ENCODE measurements at regions not wholly inside any gene's neighbourhood (a gene's known extent, or its start where the extent isn't known, plus 50 kb on each side); places are given as distances from the start of the nearest gene placed in this dataset.
"Not testable (repeated sequence)": the region's sequence is repeated elsewhere in the genome, so short reads cannot be mapped to it uniquely, and the experiment has no call there.

DNA sequence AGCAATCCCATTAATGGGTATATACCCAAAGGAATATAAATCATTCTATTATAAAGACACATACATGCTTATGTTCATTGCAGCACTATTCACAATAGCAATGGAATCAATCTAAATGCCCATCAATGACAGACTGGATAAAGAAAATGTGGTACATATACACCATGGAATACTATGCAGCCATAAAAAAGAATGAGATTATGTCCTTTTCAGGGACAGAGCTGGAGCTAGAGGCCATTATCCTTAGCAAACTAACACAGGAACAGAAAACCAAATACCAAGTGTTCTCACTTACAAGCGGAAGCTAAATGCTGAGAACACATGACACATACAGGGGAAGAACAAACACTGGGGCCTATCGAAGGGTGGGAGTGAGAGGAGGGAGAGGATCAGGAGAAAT, 276.3 kb downstream of the RRAGC start:
- not testable (repeated sequence) for H3K9ac ChIP-seq (ENCODE audit: low read length); DNase-seq; H3K14ac ChIP-seq (ENCODE audit: low read length in 2 of 2); H2BK12ac ChIP-seq (ENCODE audit: low read length in 2 of 2); H2BK5ac ChIP-seq (ENCODE audit: low read depth, low read length, poor library complexity, severe bottlenecking); H3K18ac ChIP-seq (ENCODE audit: low read depth in 1 of 2, low read length in 2 of 2); H3K4me1 ChIP-seq (ENCODE audit: control insufficient read depth, insufficient read depth, low read depth, low read length); H2AK5ac ChIP-seq (ENCODE audit: low read length, severe bottlenecking); H3K4me2 ChIP-seq (ENCODE audit: low read length, poor library complexity, severe bottlenecking); H3K27ac ChIP-seq (ENCODE audit: low read length, poor library complexity, severe bottlenecking); H4K8ac ChIP-seq (ENCODE audit: low read length); H3K79me1 ChIP-seq (replicated peaks; ENCODE audit: low read length, poor library complexity, severe bottlenecking); H4K91ac ChIP-seq (ENCODE audit: low read length); H2AFZ ChIP-seq (ENCODE audit: low read depth, low read length); H3K9me3 ChIP-seq (ENCODE audit: control insufficient read depth, low read length); H2BK15ac ChIP-seq (ENCODE audit: low read depth, poor library complexity, severe bottlenecking); H3K4ac ChIP-seq (ENCODE audit: low read depth in 1 of 2, low read length in 2 of 2); H3K4me3 ChIP-seq (ENCODE audit: insufficient read depth in 1 of 2, low read depth in 1 of 2, low read length in 2 of 2); H3K23ac ChIP-seq (ENCODE audit: low read length in 2 of 2); H2BK120ac ChIP-seq (ENCODE audit: low read depth, low read length); H3K36me3 ChIP-seq (ENCODE audit: control insufficient read depth in 1 of 2, insufficient read depth in 2 of 2, low read depth in 1 of 2, low read length in 2 of 2)
- WGBS = no CpG with 5 or more reads among the region's 2 CpGs
- peaks cover 23 to 42% of the 10 kb centered on the region in 2 experiments for H3K27me3 ChIP-seq (ENCODE audit: control insufficient read depth in 1 of 2, insufficient read depth in 1 of 2, low read length in 2 of 2)

DNA sequence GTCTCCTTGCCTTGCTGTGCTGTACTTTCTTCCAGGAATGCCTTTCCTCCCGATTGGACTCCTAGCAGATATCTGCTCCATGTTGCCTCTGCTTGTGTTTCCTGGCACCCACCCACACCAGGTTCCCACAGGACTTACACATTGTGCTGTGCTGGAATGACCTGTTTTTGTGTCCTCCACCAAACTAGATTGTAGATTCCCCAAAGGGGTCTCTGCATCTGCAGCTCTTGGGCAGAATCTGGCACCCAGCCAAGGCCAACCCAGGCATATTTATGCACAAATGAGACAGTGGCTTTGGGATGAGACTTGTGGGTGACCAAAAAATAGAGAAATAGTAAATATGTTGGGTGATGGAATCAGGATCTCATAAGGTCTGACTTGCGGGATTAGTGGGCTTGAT, 278.2 kb downstream of the RRAGC start:
- Histone ChIP-seq H2BK12ac (ENCODE audit: low read length in 2 of 2) (no peak overlapping the region), H3K18ac (ENCODE audit: low read depth in 1 of 2, low read length in 2 of 2) (no peak overlapping the region), H3K27me3 (ENCODE audit: control insufficient read depth in 1 of 2, insufficient read depth in 1 of 2, low read length in 2 of 2) (peaks cover 37 to 59% of the 10 kb centered on the region in 2 experiments), H3K4me2 (ENCODE audit: low read length, poor library complexity, severe bottlenecking) (no peak overlapping the region), H2BK120ac (ENCODE audit: low read depth, low read length) (no peak overlapping the region), H2AFZ (ENCODE audit: low read depth, low read length) (no peak overlapping the region), H3K9ac (ENCODE audit: low read length) (no peak overlapping the region), H3K79me1 (replicated peaks; ENCODE audit: low read length, poor library complexity, severe bottlenecking) (no peaks in the 10 kb centered on the region), H3K9me3 (ENCODE audit: control insufficient read depth, low read length) (peaks cover 4% of the 10 kb centered on the region), H3K4me1 (ENCODE audit: control insufficient read depth, insufficient read depth, low read depth, low read length) (peaks cover 5% of the 10 kb centered on the region), H3K14ac (ENCODE audit: low read length in 2 of 2) (no peak overlapping the region), H2BK15ac (ENCODE audit: low read depth, poor library complexity, severe bottlenecking) (no peak overlapping the region), H3K27ac (ENCODE audit: low read length, poor library complexity, severe bottlenecking) (no peak overlapping the region), H2AK5ac (ENCODE audit: low read length, severe bottlenecking) (no peak overlapping the region), H3K23ac (ENCODE audit: low read length in 2 of 2) (no peak overlapping the region), H3K4me3 (ENCODE audit: insufficient read depth in 1 of 2, low read depth in 1 of 2, low read length in 2 of 2) (no peak overlapping the region), H3K36me3 (ENCODE audit: control insufficient read depth in 1 of 2, insufficient read depth in 2 of 2, low read depth in 1 of 2, low read length in 2 of 2) (no peaks in the 10 kb centered on the region), H4K8ac (ENCODE audit: low read length) (no peak overlapping the region), H4K91ac (ENCODE audit: low read length) (no peak overlapping the region), H2BK5ac (ENCODE audit: low read depth, low read length, poor library complexity, severe bottlenecking) (no peak overlapping the region), H3K4ac (ENCODE audit: low read depth in 1 of 2, low read length in 2 of 2) (no peak overlapping the region)
- DNase-seq = no peak
- WGBS = 47% methylated on average over 2 of the region's 2 CpGs

DNA sequence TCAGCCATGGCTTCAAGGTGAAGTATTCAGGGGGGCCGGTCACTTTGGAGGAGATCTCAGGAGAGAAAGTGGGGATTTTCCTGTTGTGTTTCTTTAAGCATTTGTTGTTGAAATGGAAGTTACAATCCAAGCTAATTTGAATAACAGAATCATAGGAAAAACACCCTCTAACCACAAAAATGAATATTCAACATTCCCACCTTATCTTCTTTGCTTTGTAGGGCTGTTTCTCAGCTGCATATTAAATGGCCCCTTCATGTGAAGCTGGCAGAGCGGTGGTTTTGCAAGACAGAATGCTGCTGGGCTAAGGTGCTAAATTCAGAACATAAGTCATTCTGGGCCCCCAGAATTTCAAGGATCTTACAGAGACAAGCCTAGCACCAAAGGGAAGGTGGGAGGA, 279.0 kb downstream of the RRAGC start:
- Histone ChIP-seq H2BK5ac (ENCODE audit: low read depth, low read length, poor library complexity, severe bottlenecking) (no peak overlapping the region), H3K79me1 (replicated peaks; ENCODE audit: low read length, poor library complexity, severe bottlenecking) (no peaks in the 10 kb centered on the region), H3K23ac (ENCODE audit: low read length in 2 of 2) (no peak overlapping the region), H2AK5ac (ENCODE audit: low read length, severe bottlenecking) (no peak overlapping the region), H2BK120ac (ENCODE audit: low read depth, low read length) (no peak overlapping the region), H4K8ac (ENCODE audit: low read length) (no peak overlapping the region), H3K9me3 (ENCODE audit: control insufficient read depth, low read length) (peaks cover 4% of the 10 kb centered on the region), H3K4ac (ENCODE audit: low read depth in 1 of 2, low read length in 2 of 2) (no peak overlapping the region), H3K14ac (ENCODE audit: low read length in 2 of 2) (no peak overlapping the region), H3K27ac (ENCODE audit: low read length, poor library complexity, severe bottlenecking) (no peak overlapping the region), H2AFZ (ENCODE audit: low read depth, low read length) (no peak overlapping the region), H3K27me3 (ENCODE audit: control insufficient read depth in 1 of 2, insufficient read depth in 1 of 2, low read length in 2 of 2) (peaks cover 39 to 58% of the 10 kb centered on the region in 2 experiments), H3K4me1 (ENCODE audit: control insufficient read depth, insufficient read depth, low read depth, low read length) (peaks cover 5% of the 10 kb centered on the region), H4K91ac (ENCODE audit: low read length) (no peak overlapping the region), H3K18ac (ENCODE audit: low read depth in 1 of 2, low read length in 2 of 2) (no peak overlapping the region), H3K4me2 (ENCODE audit: low read length, poor library complexity, severe bottlenecking) (no peak overlapping the region), H3K36me3 (ENCODE audit: control insufficient read depth in 1 of 2, insufficient read depth in 2 of 2, low read depth in 1 of 2, low read length in 2 of 2) (no peaks in the 10 kb centered on the region), H3K9ac (ENCODE audit: low read length) (no peak overlapping the region), H3K4me3 (ENCODE audit: insufficient read depth in 1 of 2, low read depth in 1 of 2, low read length in 2 of 2) (no peak overlapping the region), H2BK15ac (ENCODE audit: low read depth, poor library complexity, severe bottlenecking) (no peak overlapping the region), H2BK12ac (ENCODE audit: low read length in 2 of 2) (no peak overlapping the region)
- 80% methylated on average over 2 of the region's 2 CpGs for WGBS
- no peak for DNase-seq

DNA sequence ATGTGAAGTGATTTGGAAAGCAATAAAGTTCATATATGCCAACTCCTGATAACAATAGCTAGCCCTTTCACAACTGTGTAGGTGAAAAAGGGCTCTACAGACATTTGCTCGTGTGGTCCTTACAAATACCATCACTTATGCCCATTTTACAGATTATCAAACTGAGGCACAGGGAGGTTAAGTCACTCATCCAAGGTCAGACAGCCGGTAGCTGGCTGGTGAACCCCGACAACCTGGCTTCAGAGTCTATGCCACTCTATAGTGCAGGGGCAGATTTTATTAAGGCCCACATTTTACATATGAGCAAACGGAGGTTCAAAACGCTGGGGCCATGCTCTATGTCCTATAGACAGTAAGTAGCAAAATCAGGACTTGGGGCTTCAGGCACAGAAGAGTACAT, 280.5 kb downstream of the RRAGC start:
- no peaks in the 10 kb centered on the region for H3K79me1 ChIP-seq (replicated peaks; ENCODE audit: low read length, poor library complexity, severe bottlenecking)

More for the DNA sequence above, 280.5 kb downstream of the RRAGC start:
- H2BK15ac ChIP-seq (ENCODE audit: low read depth, poor library complexity, severe bottlenecking) = no peak overlapping the region
- no peak overlapping the region for H3K9ac ChIP-seq (ENCODE audit: low read length)
- no peak for DNase-seq
- no peak overlapping the region for H3K4ac ChIP-seq (ENCODE audit: low read depth in 1 of 2, low read length in 2 of 2)
- H3K4me2 ChIP-seq (ENCODE audit: low read length, poor library complexity, severe bottlenecking) = no peak overlapping the region
- H3K27ac ChIP-seq (ENCODE audit: low read length, poor library complexity, severe bottlenecking) = no peak overlapping the region
- no peak overlapping the region for H4K91ac ChIP-seq (ENCODE audit: low read length)
- no peak overlapping the region for H2BK5ac ChIP-seq (ENCODE audit: low read depth, low read length, poor library complexity, severe bottlenecking)
- H2BK12ac ChIP-seq (ENCODE audit: low read length in 2 of 2) = no peak overlapping the region
- H2AFZ ChIP-seq (ENCODE audit: low read depth, low read length) = no peak overlapping the region
- H3K23ac ChIP-seq (ENCODE audit: low read length in 2 of 2) = no peak overlapping the region
- H3K27me3 ChIP-seq (ENCODE audit: control insufficient read depth in 1 of 2, insufficient read depth in 1 of 2, low read length in 2 of 2) = peaks cover 39 to 63% of the 10 kb centered on the region in 2 experiments
- H3K14ac ChIP-seq (ENCODE audit: low read length in 2 of 2) = no peak overlapping the region
- H3K9me3 ChIP-seq (ENCODE audit: control insufficient read depth, low read length) = peaks cover 4% of the 10 kb centered on the region
- H3K18ac ChIP-seq (ENCODE audit: low read depth in 1 of 2, low read length in 2 of 2) = no peak overlapping the region
- H3K36me3 ChIP-seq (ENCODE audit: control insufficient read depth in 1 of 2, insufficient read depth in 2 of 2, low read depth in 1 of 2, low read length in 2 of 2) = no peaks in the 10 kb centered on the region
- H2AK5ac ChIP-seq (ENCODE audit: low read length, severe bottlenecking) = no peak overlapping the region
- H3K4me1 ChIP-seq (ENCODE audit: control insufficient read depth, insufficient read depth, low read depth, low read length) = peaks cover 5% of the 10 kb centered on the region
- no peak overlapping the region for H3K4me3 ChIP-seq (ENCODE audit: insufficient read depth in 1 of 2, low read depth in 1 of 2, low read length in 2 of 2)
- H4K8ac ChIP-seq (ENCODE audit: low read length) = no peak overlapping the region
- 78% methylated on average over 5 of the region's 5 CpGs for WGBS
- H2BK120ac ChIP-seq (ENCODE audit: low read depth, low read length) = no peak overlapping the region

All from mesenchymal stem cell (in vitro differentiated cells and primary cell).